Fibroblast of peridontal ligament (primary cell): ENCODE measurements at regions not wholly inside any gene's neighbourhood (a gene's known extent, or its start where the extent isn't known, plus 50 kb on each side); places are given as distances from the start of the nearest gene placed in this dataset.

Experiments used
- DNase-seq: peaks from one replicate; pipeline ENCODE4 v3.0.0-alpha.2; 2010; ENCODE audit errors: extremely low read depth

GRCh38 chr21:38957575-38958322 is 152.0 kb downstream of the ETS2 start:
- DNase-seq: no peak

GRCh38 chr21:38956856-38957571 is 151.3 kb downstream of the ETS2 start:
- peak; percentile 11 for DNase-seq

DNA sequence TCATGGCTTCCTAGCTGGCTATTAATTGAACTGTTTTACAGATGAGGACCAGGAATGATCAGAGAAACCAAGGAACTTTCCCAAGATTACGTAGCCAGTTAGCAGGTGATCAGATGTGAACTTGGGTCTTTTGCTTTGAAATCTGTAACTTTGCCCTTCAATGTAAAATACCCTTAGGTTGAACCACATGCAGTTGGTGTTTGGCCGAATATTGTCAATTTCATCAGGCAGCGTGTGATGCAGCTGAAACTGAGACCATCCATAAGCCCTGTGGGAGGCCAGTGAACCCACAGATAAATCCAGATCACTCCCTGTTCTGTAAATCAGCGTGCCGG is 150.8 kb downstream of the ETS2 start:
- no peak for DNase-seq

DNA sequence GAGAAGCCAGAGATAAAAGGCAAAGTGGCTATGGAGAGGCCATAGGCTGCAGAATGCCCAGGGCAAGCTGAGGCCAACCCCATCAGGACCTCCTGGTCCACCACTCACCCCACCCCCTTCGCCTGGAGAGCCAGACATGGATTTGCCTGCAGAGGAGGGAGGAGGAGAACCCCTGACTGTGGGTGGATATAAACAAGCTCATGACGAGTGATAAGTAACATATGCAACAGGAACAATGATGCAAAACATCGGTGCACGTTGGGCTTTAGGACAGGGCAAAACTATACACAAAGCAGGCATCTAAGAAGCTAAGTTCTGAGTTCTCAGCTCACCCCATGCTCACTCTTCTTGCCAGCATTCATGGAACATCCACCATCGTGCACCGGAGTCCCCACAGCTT is 150.3 kb downstream of the ETS2 start:
- no peak for DNase-seq

GRCh38 chr21:38955495-38955894 is 149.8 kb downstream of the ETS2 start:
- no peak for DNase-seq

GRCh38 chr21:38954588-38955004 is 148.9 kb downstream of the ETS2 start:
- DNase-seq: no peak

DNA sequence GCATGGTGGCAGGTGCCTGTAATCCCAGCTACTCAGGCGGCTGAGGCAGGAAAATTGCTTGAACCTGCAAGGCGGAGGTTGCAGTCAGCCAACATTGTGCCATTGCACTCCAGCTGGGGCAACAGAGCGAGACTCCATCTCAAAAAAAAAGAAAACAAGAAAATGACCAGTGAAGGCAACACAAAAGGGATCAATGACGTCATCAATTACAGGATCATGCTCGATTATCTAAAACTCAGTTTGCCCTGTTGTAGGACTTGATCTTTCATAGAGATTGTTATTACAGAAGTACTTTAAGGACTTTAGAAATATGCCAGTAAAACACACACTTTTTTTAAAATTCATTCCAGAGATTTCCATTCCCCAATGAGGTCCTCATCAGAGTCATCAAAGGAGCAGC is 147.8 kb downstream of the ETS2 start:
- no peak for DNase-seq

GRCh38 chr21:38952890-38953289 is 147.2 kb downstream of the ETS2 start:
- DNase-seq: no peak

- no peak for DNase-seq
These were observed 145.5 kb downstream of the ETS2 start for GRCh38 chr21:38951095-38951730.

DNA sequence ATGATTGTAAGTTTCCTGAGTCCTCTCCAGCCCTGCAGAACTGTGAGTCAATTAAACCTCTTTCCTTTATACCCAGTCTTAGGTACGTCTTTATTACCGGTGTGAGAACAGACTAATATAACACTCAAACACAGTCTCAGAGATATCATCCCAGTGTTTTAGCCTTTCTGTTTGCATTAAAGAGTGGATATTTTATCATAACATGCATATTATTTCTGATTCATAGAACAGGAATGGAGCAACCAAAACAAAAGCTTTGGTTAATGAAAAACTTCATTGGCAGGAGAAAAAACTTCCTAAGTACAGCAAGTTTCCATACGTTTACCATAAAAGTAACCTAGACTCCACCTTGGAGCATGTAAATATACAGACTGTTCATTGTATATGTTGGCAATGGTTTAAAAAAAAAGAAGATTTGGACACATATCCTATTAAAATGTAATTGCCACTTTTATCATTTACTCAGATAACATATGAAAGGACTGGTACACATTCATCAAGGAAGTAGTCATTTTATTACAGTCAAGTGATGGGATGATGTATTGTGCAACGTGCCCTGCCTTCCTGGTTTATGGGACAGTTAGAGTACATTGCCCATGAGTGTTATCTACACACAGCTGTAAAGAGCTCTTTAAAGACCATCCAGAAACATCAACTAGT is 144.8 kb downstream of the ETS2 start:
- DNase-seq: peak; percentile 37

GRCh38 chr21:38949070-38949380 is 143.3 kb downstream of the ETS2 start:
- no peak for DNase-seq

- DNase-seq: peak; percentile 77
These were observed 142.8 kb downstream of the ETS2 start for GRCh38 chr21:38948377-38949069.

DNA sequence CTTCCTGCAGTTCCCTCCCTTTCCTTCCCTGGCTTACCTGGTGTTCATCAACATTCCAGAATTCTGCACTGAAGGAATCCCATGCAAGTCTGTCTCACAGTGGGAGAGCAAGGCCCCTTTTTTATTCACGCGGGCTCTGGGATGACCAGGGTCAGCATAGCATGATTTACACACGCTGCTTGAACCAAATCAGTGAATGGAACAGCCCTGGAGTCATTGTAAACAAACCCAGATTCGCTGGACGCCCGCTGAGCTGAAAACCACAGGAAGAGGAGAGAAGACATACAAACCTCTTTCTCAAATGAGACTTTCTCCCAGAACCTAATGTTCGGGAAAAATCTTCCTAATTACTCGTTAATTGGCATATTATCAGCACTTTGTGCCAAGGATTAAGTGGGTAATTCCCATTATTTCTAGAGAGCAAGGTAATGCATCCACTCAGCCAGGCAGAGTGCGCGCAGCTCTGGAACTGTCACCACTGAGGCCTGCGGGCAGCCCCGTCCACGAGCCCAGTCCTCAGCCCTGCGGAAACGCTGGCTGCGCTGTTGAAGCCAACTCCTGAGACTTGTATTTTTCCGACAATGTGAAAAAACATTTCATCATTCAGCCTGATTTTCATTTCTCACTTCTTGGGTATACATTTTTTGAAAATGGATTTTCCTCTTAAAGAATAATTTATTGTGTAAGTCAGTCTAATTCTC is 140.0 kb downstream of the ETS2 start:
- DNase-seq: peak; percentile 56

DNA sequence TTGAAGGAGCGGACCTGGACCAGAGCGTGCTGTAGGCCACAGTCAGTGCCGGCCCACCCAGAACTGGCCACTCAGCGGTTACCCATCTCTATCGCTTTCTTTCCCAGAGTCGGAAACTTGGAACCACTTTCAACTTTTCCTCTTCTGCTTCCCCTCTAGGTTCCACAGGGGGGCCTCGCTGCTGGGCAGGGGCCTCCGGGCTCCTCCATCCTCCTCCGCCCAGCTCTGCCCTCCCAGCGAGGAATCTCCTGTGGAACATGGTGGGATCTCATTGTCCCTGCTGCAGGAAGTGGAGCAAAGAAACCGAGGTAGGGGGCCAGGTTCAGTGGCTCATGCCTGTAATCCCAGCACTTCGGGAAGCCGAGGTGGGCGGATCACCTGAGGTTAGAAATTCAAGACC is 139.2 kb downstream of the ETS2 start:
- no peak for DNase-seq

GRCh38 chr21:38944402-38944801 is 138.7 kb downstream of the ETS2 start:
- no peak for DNase-seq

DNA sequence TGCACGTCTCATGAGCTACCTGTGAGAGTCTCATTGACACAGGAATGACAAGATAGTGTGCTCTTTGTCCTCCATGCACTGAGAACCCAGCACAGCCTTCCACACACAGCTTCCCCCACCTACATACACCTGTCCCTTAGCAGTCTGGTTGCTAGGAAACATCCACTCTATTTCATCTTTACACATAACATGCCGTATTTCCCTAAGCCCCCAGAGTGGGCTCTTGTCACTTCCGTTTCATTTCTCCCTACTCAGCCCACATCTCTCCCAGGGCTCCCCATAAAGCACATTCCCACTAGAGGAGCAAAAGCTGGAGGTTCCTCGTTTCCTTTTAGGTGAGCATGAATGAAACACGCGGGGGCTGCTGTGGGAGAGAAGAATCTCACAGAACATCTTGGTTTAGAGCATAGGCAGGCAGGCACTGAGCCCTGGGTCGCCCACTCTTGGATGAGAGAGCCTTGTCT is 137.1 kb downstream of the ETS2 start:
- DNase-seq: no peak

DNA sequence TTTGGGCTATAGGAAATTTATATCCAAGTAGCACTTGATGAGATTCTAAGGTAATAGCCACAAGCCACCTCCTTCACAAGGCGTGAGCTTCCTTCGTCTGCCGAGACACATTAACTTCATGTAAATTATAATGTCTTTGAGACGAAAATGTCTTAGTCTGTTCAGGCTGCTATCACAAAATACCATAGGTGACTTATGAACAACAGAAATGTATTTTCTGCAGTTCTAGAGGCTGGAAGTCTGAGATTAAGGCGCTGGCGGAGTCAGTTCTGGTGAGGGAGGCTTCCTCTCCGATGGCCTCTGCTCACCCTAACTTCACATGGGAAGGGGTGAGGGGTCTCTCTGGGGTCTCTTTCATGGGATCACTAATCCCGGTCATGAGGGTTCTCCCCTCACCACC is 133.0 kb downstream of the ETS2 start:
- no peak for DNase-seq

GRCh38 chr21:38938343-38938742 is 132.6 kb downstream of the ETS2 start:
- DNase-seq: no peak

GRCh38 chr21:38937844-38938243 is 132.1 kb downstream of the ETS2 start:
- no peak for DNase-seq

GRCh38 chr21:38937286-38937790 is 131.6 kb downstream of the ETS2 start:
- no peak for DNase-seq

DNA sequence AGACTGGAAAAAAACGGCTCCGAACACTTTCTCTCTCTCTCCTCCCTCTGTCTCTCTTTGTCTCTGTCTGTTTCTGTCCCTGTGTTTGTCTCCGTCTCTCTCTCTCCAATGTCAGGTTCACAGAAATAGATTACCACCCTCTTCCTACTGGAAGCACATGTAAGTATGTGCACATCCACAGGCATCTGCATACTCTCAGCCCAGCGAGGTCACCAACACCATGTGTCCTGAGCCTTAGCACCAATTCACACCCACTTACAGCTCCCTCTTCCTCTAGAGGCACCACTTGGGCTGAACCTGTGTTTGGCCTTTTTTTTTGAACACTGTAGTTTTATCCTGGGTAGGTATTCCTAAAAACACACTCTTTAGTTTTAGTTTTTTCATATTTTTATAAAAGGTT is 130.5 kb downstream of the ETS2 start:
- DNase-seq: no peak
